ENCODE measurements at regions not wholly inside any gene's neighbourhood (a gene's known extent, or its start where the extent isn't known, plus 50 kb on each side); places are given as distances from the start of the nearest gene placed in this dataset.

GRCh38 chr5:169416583-169417196 is 115.8 kb upstream of the SLIT3 start:
- H3K27me3 ChIP-seq (ENCODE audit: control insufficient read depth, insufficient read depth, low read length): no peaks in the 10 kb centered on the region
- no peak for FAIRE-seq
- TF ChIP-seq CTCF (IDR thresholded peaks at IDR 0.05; ENCODE audit: borderline replicate concordance, extremely low read depth, insufficient read depth): no peak
- no peak overlapping the region for H3K4me3 ChIP-seq (ENCODE audit: low read length in 3 of 3)
- H3K9me3 ChIP-seq (ENCODE audit: control insufficient read depth in 2 of 3, insufficient read depth in 1 of 3, low read length in 3 of 3): no peaks in the 10 kb centered on the region
- peaks cover 0 to 2% (median 0%) of the 10 kb centered on the region in 3 donors for H3K4me1 ChIP-seq (ENCODE audit: control insufficient read depth in 2 of 3, insufficient read depth in 2 of 3, low read depth in 1 of 3, low read length in 3 of 3)
- intact Hi-C loops (cut with DNase I): no loop called here
- H3K9ac ChIP-seq (ENCODE audit: low read length in 3 of 3): no peak overlapping the region
- no peaks in the 10 kb centered on the region for H3K36me3 ChIP-seq (ENCODE audit: control insufficient read depth in 2 of 3, insufficient read depth in 3 of 3, low read length in 3 of 3)
- peak in 3 of 5 donors; percentile 15 to 89 (median 37) for DNase-seq
- H3K27ac ChIP-seq (ENCODE audit: low read depth in 2 of 2, low read length in 2 of 2): no peak overlapping the region

GRCh38 chr5:169415948-169416347 is 115.0 kb upstream of the SLIT3 start:
- H3K27ac ChIP-seq (ENCODE audit: low read depth in 2 of 2, low read length in 2 of 2): no peak overlapping the region
- TF ChIP-seq CTCF (IDR thresholded peaks at IDR 0.05; ENCODE audit: borderline replicate concordance, extremely low read depth, insufficient read depth): no peak
- peak in 2 of 5 donors; percentile 29 to 36 for DNase-seq
- no peaks in the 10 kb centered on the region for H3K36me3 ChIP-seq (ENCODE audit: control insufficient read depth in 2 of 3, insufficient read depth in 3 of 3, low read length in 3 of 3)
- intact Hi-C loops (cut with DNase I): no loop called here
- peaks cover 0 to 2% (median 0%) of the 10 kb centered on the region in 3 donors for H3K4me1 ChIP-seq (ENCODE audit: control insufficient read depth in 2 of 3, insufficient read depth in 2 of 3, low read depth in 1 of 3, low read length in 3 of 3)
- no peak overlapping the region for H3K9ac ChIP-seq (ENCODE audit: low read length in 3 of 3)
- FAIRE-seq: no peak
- H3K4me3 ChIP-seq (ENCODE audit: low read length in 3 of 3): no peak overlapping the region
- H3K9me3 ChIP-seq (ENCODE audit: control insufficient read depth in 2 of 3, insufficient read depth in 1 of 3, low read length in 3 of 3): no peaks in the 10 kb centered on the region
- no peaks in the 10 kb centered on the region for H3K27me3 ChIP-seq (ENCODE audit: control insufficient read depth, insufficient read depth, low read length)

- no peak overlapping the region for H3K9ac ChIP-seq (ENCODE audit: low read length in 3 of 3)
- H3K36me3 ChIP-seq (ENCODE audit: control insufficient read depth in 2 of 3, insufficient read depth in 3 of 3, low read length in 3 of 3): no peaks in the 10 kb centered on the region
Observed at GRCh38 chr5:169415371-169415770, 114.4 kb upstream of the SLIT3 start.

More at GRCh38 chr5:169415371-169415770, 114.4 kb upstream of the SLIT3 start:
- no peak for TF ChIP-seq CTCF (IDR thresholded peaks at IDR 0.05; ENCODE audit: borderline replicate concordance, extremely low read depth, insufficient read depth)
- no peak overlapping the region for H3K4me3 ChIP-seq (ENCODE audit: low read length in 3 of 3)
- DNase-seq (no peak), FAIRE-seq (no peak)
- no peaks in the 10 kb centered on the region for H3K9me3 ChIP-seq (ENCODE audit: control insufficient read depth in 2 of 3, insufficient read depth in 1 of 3, low read length in 3 of 3)
- no peaks in the 10 kb centered on the region for H3K27me3 ChIP-seq (ENCODE audit: control insufficient read depth, insufficient read depth, low read length)
- intact Hi-C loops (cut with DNase I): no loop called here
- peaks cover 0 to 2% (median 0%) of the 10 kb centered on the region in 3 donors for H3K4me1 ChIP-seq (ENCODE audit: control insufficient read depth in 2 of 3, insufficient read depth in 2 of 3, low read depth in 1 of 3, low read length in 3 of 3)
- no peak overlapping the region for H3K27ac ChIP-seq (ENCODE audit: low read depth in 2 of 2, low read length in 2 of 2)
